GM12892 (cell line): ENCODE measurements at regions not wholly inside any gene's neighbourhood (a gene's known extent, or its start where the extent isn't known, plus 50 kb on each side); places are given as distances from the start of the nearest gene placed in this dataset.

ENCODE experiments used
- POLR2A ChIP-seq: IDR thresholded peaks from 2 replicates; pipeline ENCODE4 v1.6.1; 2011; ENCODE audit warnings: low read depth, low read length, control low read depth
- POLR2AphosphoS5 ChIP-seq: IDR thresholded peaks from 2 replicates; pipeline ENCODE4 v1.6.1; 2011; ENCODE audit warnings: low read depth, low read length, control low read depth
- TAF1 ChIP-seq: IDR thresholded peaks from 2 replicates; pipeline ENCODE4 v1.6.1; 2011; ENCODE audit warnings: low read depth, mild to moderate bottlenecking, control low read depth, low read length, borderline replicate concordance

- TF ChIP-seq POLR2AphosphoS5 = no peak
- no peak for TF ChIP-seq POLR2A
- TF ChIP-seq TAF1 = no peak
Observed at GRCh38 chr5:173792781-173793547, 95.2 kb upstream of the CPEB4 start.
